Fibroblast of skin of back (primary cell): ENCODE measurements at regions not wholly inside any gene's neighbourhood (a gene's known extent, or its start where the extent isn't known, plus 50 kb on each side); places are given as distances from the start of the nearest gene placed in this dataset.

Source experiments
- DNase-seq: peaks from one replicate; pipeline ENCODE4 v3.0.0-alpha.2; 2013

DNA sequence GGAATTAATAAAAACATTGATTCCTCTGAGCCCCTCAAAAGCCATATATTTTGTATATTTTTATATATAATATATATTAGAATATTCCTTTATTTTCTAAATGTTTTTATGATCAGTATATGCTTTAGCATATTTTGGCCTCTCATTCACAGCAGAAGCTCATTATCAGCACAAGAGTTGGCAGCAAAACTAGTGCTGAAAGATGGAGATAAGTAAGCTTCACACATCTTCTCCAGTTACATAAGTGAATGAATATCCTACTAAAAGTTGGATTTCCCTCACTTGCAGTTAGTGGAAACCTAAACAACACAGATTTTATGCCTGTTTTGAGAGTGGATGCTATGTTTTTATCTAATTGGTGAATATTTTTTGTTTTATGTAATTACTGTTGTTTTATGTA lies 1303.8 kb upstream of the ADGRB3 start:
- no peak for DNase-seq

- no peak for DNase-seq
Observed at GRCh38 chr6:67328269-67328668, 1306.8 kb upstream of the ADGRB3 start.

DNA sequence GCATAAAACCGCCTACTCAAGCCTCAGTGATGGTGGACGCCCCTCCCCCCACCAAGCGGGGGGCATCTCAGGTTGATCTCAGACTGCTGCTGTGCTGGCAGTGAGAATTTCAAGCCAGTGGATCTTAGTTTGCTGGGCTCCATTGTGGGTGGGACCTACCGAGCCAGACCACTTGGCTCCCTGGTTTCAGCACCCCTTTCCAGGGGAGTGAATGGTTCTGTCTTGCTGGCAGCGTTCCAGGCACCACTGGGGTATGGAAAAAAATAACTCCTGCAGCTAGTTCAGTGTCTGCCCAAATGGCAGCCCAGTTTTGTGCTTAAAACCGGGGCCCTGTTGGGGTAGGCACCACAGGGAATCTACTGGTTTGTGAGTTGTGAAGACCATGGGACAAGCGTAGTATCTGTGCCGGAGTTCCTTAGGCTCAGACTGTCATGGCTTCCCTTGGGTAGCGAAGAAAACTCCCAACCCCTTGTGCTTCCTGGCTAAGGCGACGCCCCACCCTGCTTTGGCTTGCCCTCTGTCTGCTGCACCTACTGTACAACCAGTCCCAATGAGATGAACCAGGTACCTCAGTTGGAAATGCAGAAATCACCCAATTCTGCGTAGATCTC lies 1334.5 kb upstream of the ADGRB3 start:
- no peak for DNase-seq

GRCh38 chr6:67292169-67292568 lies 1342.9 kb upstream of the ADGRB3 start:
- DNase-seq: no peak

DNA sequence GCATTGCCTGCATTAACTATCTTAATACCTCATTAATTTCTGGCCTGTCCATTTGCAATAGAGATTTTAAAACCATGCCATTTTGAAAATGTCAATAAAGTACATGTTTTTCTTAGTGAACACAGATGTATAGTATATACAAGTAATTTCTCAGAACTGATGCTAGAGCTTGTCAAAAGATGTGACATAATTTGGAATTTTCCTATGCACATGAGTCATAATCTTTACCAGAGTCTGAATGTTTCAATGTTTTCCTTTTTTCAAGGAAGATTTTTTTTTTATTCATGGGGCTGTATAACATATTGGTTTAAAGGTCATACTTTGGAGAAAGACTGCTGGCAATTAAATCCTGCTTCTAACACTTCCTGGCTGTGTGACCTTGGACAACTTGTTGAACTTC lies 1347.5 kb upstream of the ADGRB3 start:
- peak; percentile 34 for DNase-seq

- DNase-seq: peak; percentile 28
Observed at GRCh38 chr6:67285770-67286495, 1349.1 kb upstream of the ADGRB3 start.

DNA sequence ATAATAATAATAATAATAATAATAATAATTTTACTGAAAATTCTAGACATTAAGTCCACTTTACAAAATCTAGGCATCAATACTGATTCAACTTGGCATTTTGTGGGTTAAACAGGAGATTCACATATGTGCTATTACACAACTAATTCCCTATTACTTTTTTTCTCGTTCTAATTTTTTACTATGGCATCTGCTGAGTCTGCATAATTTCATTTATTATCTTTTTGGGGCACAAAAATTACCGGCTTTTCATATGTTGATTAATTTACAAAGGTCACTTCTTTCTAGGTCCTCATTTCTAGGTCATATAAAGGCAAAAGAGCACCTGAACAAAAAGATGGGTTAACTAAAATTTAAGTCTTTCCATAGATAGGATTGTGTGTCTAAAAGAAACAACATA lies 1357.8 kb upstream of the ADGRB3 start:
- no peak for DNase-seq

DNA sequence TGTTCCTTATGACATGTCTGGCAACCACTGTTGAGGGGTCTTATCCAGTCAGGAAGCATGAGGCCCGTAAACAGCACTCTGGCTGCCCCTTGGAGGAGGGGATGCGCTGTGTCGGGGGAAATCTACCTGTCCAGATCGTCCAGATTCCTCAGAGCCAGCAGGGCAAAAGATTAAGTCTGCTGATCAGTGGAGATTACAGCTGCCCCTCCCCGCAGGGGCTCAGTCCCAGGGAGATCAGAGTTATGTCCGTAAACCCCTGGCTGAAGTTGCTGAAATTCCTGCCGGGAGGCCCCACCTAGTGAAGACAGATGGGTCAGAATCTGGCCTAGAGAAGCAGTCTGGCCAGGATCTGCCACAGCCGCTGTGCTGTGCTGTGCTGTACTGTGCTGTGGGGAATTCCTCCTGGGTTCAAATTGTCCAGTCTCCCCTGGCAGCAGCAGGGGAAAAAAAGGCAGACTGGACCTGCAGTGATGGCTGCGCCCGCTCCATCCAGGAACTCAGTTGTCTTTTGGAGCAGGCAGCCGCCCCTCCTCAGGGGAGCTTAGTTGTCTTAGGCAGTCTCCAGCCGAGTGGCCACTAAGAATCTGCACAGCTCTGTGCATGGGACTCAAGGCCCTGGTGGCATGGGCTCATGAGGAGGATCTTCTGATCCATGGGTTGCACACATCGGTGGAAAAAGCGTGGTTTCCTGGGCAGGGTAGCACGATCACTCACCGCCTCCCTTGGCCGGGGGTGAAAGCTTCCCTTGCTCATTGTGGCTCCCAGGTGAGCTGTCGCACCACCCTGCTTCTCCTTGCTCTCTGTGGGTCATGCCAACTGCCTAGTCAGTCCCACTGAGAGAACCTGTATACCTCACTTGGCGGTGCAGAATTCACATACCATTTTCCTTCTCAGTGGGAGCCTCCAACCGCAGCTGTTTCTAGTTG lies 1368.8 kb upstream of the ADGRB3 start:
- no peak for DNase-seq

- peak; percentile 19 for DNase-seq
Observed at GRCh38 chr6:67252663-67253062, 1382.4 kb upstream of the ADGRB3 start.

GRCh38 chr6:67248077-67248476 lies 1387.0 kb upstream of the ADGRB3 start:
- DNase-seq: no peak

GRCh38 chr6:67244037-67244436 lies 1391.0 kb upstream of the ADGRB3 start:
- DNase-seq: no peak

DNA sequence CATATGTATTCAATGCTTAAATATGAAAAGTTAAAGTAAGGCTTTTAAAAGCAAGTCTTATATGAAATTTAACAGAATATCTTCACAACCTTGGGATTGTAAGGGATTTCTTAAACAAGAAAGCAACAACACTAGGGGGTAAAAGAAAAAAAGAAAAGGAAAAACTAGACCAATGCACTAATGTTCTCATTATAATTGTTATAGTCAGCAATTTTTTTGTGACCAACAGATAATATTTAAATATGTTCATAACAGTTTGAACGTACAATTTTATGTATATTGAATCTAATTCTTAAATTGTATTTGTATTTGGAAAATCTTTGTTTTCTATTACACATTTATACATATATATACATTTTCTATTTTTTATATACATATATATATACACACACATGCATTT lies 1397.8 kb upstream of the ADGRB3 start:
- no peak for DNase-seq

DNA sequence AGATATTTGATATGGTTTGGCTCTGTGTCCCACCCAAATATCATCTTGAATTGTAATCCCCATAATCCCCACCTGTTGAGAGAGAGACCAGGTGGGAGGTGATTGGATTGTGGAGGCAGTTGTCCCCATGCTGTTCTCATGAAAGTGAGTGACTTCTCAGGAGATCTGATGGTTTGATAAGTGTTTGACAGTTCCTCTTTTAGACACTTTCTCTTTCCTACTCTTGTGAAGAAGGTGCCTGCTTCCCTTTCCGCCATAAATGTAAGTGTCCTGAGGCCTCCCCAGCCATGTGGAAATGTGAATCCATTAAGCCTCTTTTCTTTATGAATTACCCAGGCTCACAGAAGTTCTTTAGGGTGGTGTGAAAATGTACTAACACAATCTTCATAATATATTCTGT lies 1404.0 kb upstream of the ADGRB3 start:
- no peak for DNase-seq

DNA sequence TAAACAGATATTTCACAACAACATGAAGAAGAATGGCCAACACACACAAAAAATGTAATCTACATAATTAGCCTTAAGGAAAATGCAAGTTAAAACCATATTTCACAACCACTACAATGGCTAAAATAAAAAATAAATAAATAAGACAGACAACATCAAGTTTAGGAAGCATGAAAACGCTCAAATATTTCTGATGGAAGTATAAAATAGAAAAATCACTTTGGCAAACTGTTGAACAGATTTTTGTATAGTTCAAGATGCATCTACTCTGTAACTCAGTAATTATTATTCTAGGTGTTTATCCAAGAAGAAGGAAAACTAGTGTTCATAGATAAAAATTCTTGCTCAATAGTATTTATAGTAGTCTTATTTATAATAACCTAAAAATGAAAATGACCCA lies 1410.1 kb upstream of the ADGRB3 start:
- DNase-seq: no peak

- DNase-seq: peak; percentile 14
Observed at GRCh38 chr6:67221226-67221625, 1413.9 kb upstream of the ADGRB3 start.

DNA sequence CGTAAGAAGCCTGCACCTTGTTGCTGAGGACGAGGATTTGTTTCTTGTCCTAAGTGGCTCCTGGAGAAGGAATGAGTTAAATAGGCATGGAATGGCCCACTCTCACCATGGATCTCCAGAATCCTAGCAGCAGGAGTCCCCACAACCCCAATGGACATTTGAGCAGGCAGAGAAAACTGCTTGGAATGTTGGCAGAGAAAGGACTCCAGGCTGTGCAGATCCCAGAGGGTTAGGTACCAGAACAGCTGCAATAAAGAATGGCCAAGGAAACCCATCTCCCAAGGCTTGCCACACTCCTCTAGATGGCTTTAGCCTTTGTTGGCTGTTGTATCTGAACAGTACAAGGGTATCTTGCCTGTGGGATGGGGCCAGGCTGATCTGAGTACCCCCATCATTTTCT lies 1415.7 kb upstream of the ADGRB3 start:
- DNase-seq: peak; percentile 7

GRCh38 chr6:67212584-67212983 lies 1422.5 kb upstream of the ADGRB3 start:
- DNase-seq: no peak

DNA sequence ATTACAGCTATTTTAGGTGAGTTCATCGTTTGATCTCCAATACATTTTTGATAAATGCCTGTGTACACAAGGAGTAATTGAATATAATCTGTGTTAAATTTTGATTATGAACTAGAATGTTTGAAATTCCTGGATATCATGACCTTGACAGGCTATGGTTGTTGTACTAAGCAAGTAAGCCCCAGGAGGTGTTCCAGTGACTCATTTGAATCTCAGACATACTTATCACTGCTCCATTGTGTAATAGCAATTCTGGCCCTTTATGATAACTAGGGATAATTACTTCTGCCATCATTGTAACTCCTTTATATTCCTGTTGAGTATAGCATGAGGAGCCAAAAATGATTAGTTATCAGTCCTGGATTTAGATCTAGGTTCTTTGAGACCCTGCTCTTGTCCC lies 1424.6 kb upstream of the ADGRB3 start:
- peak; percentile 16 for DNase-seq

DNA sequence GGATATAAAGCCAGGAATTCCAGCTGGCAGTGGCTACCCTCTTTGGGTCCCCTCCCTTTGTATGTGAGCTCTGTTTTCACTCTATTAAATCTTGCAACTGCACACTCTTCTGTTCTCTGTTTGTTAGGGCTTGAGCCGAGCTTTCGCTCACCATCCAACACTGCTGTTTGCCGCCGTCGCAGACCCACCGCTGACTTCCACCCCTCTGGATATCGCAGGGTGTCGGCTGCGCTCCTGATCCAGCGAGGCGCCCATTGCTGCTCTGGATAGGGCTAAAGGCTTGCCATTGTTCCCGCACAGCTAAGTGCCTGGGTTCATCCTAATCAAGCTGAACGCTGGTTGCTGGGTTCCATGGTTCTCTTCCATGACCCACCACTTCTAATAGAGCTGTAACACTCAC lies 1433.5 kb upstream of the ADGRB3 start:
- DNase-seq: no peak

DNA sequence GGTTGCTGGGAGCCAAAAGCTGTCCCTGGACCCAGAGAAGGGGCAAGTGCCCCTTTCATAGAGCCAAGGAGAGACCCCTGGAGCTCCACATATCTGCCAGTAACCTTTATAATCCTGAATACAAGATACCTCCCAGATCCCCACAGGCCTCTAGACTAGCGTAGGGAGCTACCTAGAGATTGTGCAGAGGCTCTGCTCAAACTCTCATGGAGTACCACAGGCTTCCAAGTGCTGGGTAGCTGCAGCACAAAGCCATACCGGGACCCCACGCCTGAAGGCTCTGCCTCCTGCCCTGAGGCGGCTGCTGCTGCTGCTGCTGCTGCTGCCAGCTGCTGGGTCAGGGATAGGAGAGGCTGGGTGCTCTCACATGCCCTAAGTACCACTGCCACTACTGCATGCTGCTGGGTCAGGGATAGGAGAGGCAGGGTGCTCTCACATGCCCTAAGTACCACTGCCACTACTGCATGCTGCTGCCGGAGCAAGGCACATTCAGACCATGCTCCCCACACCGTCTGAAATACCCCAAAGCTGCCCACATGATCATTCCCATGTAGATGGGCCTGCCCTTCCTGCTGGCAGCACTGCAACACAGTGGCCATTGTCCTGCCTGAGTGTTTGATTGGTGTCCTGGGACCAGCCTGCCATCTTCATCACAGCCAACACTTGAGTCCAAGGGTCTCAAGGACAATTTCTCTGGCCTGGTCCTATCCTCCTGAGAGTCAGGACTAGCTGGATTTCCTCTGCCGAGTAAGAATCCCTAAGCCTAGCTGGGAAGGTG lies 1434.3 kb upstream of the ADGRB3 start:
- no peak for DNase-seq

GRCh38 chr6:67199425-67199824 lies 1435.7 kb upstream of the ADGRB3 start:
- no peak for DNase-seq

- no peak for DNase-seq
Observed at GRCh38 chr6:67190733-67191132, 1444.3 kb upstream of the ADGRB3 start.

- DNase-seq: no peak
Observed at GRCh38 chr6:67184405-67184804, 1450.7 kb upstream of the ADGRB3 start.
